HL-60 (cell line): ENCODE measurements at regions not wholly inside any gene's neighbourhood (a gene's known extent, or its start where the extent isn't known, plus 50 kb on each side); places are given as distances from the start of the nearest gene placed in this dataset.

Source experiments
- DNase-seq, 2 experiments: peaks; one replicate each; pipeline ENCODE4 v3.0.0-alpha.2; 2010 to 2020; ENCODE audit warnings: low read depth in 1 of 2, low spot score in 1 of 2
- H3K27ac ChIP-seq: fragments of 250-450 bp; sonication (Bioruptor Pico); replicated peaks from 2 replicates; pipeline ENCODE4 v1.5.1; 2020; ENCODE audit warnings: mild to moderate bottlenecking, moderate library complexity
- H3K27me3 ChIP-seq: fragments of 250-450 bp; sonication (Bioruptor Pico); 2 replicates; pipeline ENCODE4 v1.5.1; 2021; ENCODE audit warnings: mild to moderate bottlenecking, moderate library complexity; ENCODE audit not compliant: insufficient read depth, poor library complexity, severe bottlenecking
- H3K4me3 ChIP-seq: replicated peaks from 2 replicates; pipeline ENCODE4 v1.5.1; 2011; ENCODE audit warnings: mild to moderate bottlenecking, control low read depth, low read length; ENCODE audit not compliant: insufficient read depth
- CTCF ChIP-seq: IDR thresholded peaks from one replicate; pipeline ENCODE4 v1.5.1; 2011; ENCODE audit warnings: low read length, control low read depth, inconsistent platforms; ENCODE audit not compliant: insufficient read depth
- GABPA ChIP-seq: IDR thresholded peaks from 2 replicates; pipeline ENCODE4 v1.6.1; 2012; ENCODE audit warnings: low read depth
- POLR2AphosphoS5 ChIP-seq: IDR thresholded peaks from 2 replicates; pipeline ENCODE4 v1.6.1; 2012; ENCODE audit warnings: low read depth
- SPI1 ChIP-seq: IDR thresholded peaks from 2 replicates; pipeline ENCODE4 v1.6.1; 2012; ENCODE audit warnings: low read depth, mild to moderate bottlenecking, borderline replicate concordance
- TF ChIP-seq, protein P1 (sequence below): IDR thresholded peaks from 2 replicates; pipeline ENCODE4 v1.6.1; 2012; ENCODE audit warnings: low read depth; ENCODE audit not compliant: insufficient replicate concordance

DNA sequence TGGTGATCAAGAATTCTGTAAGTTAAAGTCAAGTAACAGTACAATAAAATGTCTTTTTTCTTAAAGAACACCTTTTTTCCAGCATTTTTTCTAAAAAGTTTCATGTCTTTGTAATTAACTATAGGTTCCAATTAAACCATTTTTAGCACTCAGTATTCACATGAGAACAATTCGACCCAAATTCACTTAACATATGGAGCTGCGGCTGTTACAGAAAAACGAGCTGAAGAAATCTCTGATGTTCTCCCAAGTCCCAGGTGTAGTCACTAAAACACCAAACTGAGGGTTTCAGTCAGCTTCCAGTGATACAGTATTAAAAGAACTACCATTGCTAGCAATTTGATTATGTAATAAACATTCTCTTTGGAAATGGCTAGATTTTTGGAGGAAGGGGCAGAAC, 117.6 kb downstream of the TNFSF13B start:
- no peak overlapping the region for H3K27ac ChIP-seq
- no peak overlapping the region for H3K4me3 ChIP-seq
- no peak for DNase-seq
- no peak for TF ChIP-seq SPI1
- TF ChIP-seq CTCF, result no peak
- no peak for TF ChIP-seq POLR2AphosphoS5
- TF ChIP-seq, protein P1, sequence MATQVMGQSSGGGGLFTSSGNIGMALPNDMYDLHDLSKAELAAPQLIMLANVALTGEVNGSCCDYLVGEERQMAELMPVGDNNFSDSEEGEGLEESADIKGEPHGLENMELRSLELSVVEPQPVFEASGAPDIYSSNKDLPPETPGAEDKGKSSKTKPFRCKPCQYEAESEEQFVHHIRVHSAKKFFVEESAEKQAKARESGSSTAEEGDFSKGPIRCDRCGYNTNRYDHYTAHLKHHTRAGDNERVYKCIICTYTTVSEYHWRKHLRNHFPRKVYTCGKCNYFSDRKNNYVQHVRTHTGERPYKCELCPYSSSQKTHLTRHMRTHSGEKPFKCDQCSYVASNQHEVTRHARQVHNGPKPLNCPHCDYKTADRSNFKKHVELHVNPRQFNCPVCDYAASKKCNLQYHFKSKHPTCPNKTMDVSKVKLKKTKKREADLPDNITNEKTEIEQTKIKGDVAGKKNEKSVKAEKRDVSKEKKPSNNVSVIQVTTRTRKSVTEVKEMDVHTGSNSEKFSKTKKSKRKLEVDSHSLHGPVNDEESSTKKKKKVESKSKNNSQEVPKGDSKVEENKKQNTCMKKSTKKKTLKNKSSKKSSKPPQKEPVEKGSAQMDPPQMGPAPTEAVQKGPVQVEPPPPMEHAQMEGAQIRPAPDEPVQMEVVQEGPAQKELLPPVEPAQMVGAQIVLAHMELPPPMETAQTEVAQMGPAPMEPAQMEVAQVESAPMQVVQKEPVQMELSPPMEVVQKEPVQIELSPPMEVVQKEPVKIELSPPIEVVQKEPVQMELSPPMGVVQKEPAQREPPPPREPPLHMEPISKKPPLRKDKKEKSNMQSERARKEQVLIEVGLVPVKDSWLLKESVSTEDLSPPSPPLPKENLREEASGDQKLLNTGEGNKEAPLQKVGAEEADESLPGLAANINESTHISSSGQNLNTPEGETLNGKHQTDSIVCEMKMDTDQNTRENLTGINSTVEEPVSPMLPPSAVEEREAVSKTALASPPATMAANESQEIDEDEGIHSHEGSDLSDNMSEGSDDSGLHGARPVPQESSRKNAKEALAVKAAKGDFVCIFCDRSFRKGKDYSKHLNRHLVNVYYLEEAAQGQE, result no peak
- no peaks in the 10 kb centered on the region for H3K27me3 ChIP-seq

- H3K27me3 ChIP-seq, result no peaks in the 10 kb centered on the region
- no peak overlapping the region for H3K4me3 ChIP-seq
- TF ChIP-seq CTCF (no peak), GABPA (no peak), SPI1 (no peak), POLR2AphosphoS5 (no peak)
- TF ChIP-seq, protein P1, result no peak
- H3K27ac ChIP-seq, result no peak overlapping the region
- DNase-seq, result no peak
Observed at GRCh38 chr13:108402850-108403249, 133.3 kb downstream of the TNFSF13B start.

DNA sequence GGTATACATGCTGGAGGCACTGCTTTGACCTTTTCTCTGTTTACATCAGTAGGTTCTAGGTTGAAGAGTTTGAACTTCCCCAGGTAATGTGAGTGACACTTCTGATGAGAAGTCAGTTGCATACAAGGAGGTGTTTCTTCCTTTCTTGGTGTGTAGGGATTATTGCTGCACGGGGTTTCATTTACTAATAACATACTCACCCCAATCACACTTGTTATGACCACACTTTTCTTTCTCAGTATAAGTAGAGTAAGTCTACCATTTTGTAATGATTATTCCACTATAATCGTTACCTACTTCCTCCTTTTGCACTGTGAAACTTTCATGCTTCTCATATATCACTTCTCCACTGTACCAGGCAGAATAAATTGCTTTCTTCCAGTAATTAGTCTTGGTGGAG, 138.0 kb downstream of the TNFSF13B start:
- Histone ChIP-seq H3K27ac (no peak overlapping the region), H3K4me3 (no peak overlapping the region), H3K27me3 (no peaks in the 10 kb centered on the region)
- DNase-seq, result no peak
- TF ChIP-seq, protein P1, result no peak
- peak; percentile 54; the same call in 1 of the 2 replicates for TF ChIP-seq SPI1

- Histone ChIP-seq H3K27me3 (no peaks in the 10 kb centered on the region), H3K27ac (no peak overlapping the region), H3K4me3 (no peak overlapping the region)
- TF ChIP-seq, protein P1, result no peak
- TF ChIP-seq POLR2AphosphoS5, result no peak
- TF ChIP-seq SPI1, result no peak
- no peak for TF ChIP-seq GABPA
- no peak for TF ChIP-seq CTCF
- DNase-seq, result no peak
Observed at GRCh38 chr13:108408672-108409071, 139.2 kb downstream of the TNFSF13B start.
